CD14-positive monocyte (primary cell): ENCODE measurements at regions not wholly inside any gene's neighbourhood (a gene's known extent, or its start where the extent isn't known, plus 50 kb on each side); places are given as distances from the start of the nearest gene placed in this dataset.

Experiments used
- DNase-seq, 3 donors: peaks; one replicate each; pipeline ENCODE4 v3.0.0-alpha.2; 2011 to 2022
- H2AFZ ChIP-seq: 2 replicates; pipeline ENCODE4 v1.6.0; 2012; ENCODE audit warnings: mild to moderate bottlenecking, low read depth, low read length, inconsistent platforms; ENCODE audit not compliant: insufficient read depth, poor library complexity, severe bottlenecking
- H3K27ac ChIP-seq, 2 donors: 1 replicate in 1 of 2; 2 replicates in 1 of 2; pipeline ENCODE4 v1.5.1; 2012 to 2013; ENCODE audit warnings: low read length in 2 of 2, control low read depth in 1 of 2, inconsistent platforms in 1 of 2, low read depth in 1 of 2, mild to moderate bottlenecking in 1 of 2
- H3K27me3 ChIP-seq, 2 donors: one replicate each; pipeline versions ENCODE4 v1.6.0 to v1.6.1; 2011 to 2013; ENCODE audit warnings: low read length in 2 of 2; ENCODE audit not compliant: control insufficient read depth in 2 of 2, insufficient read depth in 2 of 2
- H3K36me3 ChIP-seq, 2 donors: replicated peaks in 1 of 2; 1 replicate in 1 of 2; 2 replicates in 1 of 2; pipeline versions ENCODE4 v1.5.1 to v1.6.1; 2012 to 2013; ENCODE audit warnings: low read length in 2 of 2, control low read depth in 1 of 2, inconsistent platforms in 1 of 2, mild to moderate bottlenecking in 1 of 2; ENCODE audit not compliant: insufficient read depth in 2 of 2, control insufficient read depth in 1 of 2
- H3K4me1 ChIP-seq, 2 donors: 1 replicate in 1 of 2; 2 replicates in 1 of 2; pipeline versions ENCODE4 v1.5.1 to v1.6.1; 2012 to 2013; ENCODE audit warnings: low read length in 2 of 2, control low read depth in 1 of 2, inconsistent platforms in 1 of 2, mild to moderate bottlenecking in 1 of 2, moderate library complexity in 1 of 2; ENCODE audit not compliant: insufficient read depth in 2 of 2, control insufficient read depth in 1 of 2
- H3K4me2 ChIP-seq: replicated peaks from 2 replicates; pipeline ENCODE3; 2012; ENCODE audit warnings: low read length, moderate library complexity, mild to moderate bottlenecking; ENCODE audit not compliant: poor library complexity, severe bottlenecking; ENCODE audit errors: extremely low read depth
- H3K4me3 ChIP-seq, 3 experiments: fragments of 200-600 bp in 1 of 3; sonication (generic) in 1 of 3; replicated peaks in 1 of 3; 1 replicate in 2 of 3; 2 replicates in 1 of 3; pipeline ENCODE4 v1.5.1; 2011 to 2013; ENCODE audit warnings: low read length in 3 of 3, mild to moderate bottlenecking in 3 of 3, control low read depth in 2 of 3, low read depth in 2 of 3, inconsistent platforms in 1 of 3, moderate library complexity in 1 of 3
- H3K79me2 ChIP-seq: 2 replicates; pipeline ENCODE4 v1.6.0; 2012; ENCODE audit warnings: mild to moderate bottlenecking, control low read depth, inconsistent platforms, low read length, moderate library complexity; ENCODE audit not compliant: insufficient read depth
- H3K9ac ChIP-seq: 2 replicates; pipeline ENCODE4 v1.6.0; 2017; ENCODE audit warnings: low read length, mild to moderate bottlenecking; ENCODE audit not compliant: insufficient read depth, poor library complexity, severe bottlenecking
- H3K9me3 ChIP-seq, 2 donors: replicated peaks in 1 of 2; 1 replicate in 1 of 2; 2 replicates in 1 of 2; pipeline versions ENCODE4 v1.5.1 to v1.6.1; 2012 to 2013; ENCODE audit warnings: low read length in 2 of 2, control low read depth in 1 of 2; ENCODE audit not compliant: control insufficient read depth in 1 of 2, insufficient read depth in 1 of 2
- H4K20me1 ChIP-seq: 2 replicates; pipeline ENCODE4 v1.6.0; 2012; ENCODE audit warnings: mild to moderate bottlenecking, low read length, control low read depth, moderate library complexity; ENCODE audit not compliant: insufficient read depth
- H3K27ac Mint-ChIP-seq, 7 donors: one replicate each; pipeline ENCODE4 v1.8.0; 2020; ENCODE audit warnings: mild to moderate bottlenecking in 7 of 7, mixed read lengths in 7 of 7, moderate library complexity in 6 of 7, inconsistent platforms in 2 of 7
- H3K27me3 Mint-ChIP-seq, 3 donors: one replicate each; pipeline ENCODE4 v1.8.0; 2021 to 2022; ENCODE audit warnings: low read depth in 3 of 3, mild to moderate bottlenecking in 3 of 3, mixed read lengths in 3 of 3, moderate library complexity in 3 of 3, inconsistent platforms in 1 of 3
- H3K36me3 Mint-ChIP-seq, 2 donors: one replicate each; pipeline ENCODE4 v1.8.0; 2020; ENCODE audit warnings: mixed read lengths in 2 of 2, inconsistent platforms in 1 of 2, mild to moderate bottlenecking in 1 of 2
- H3K4me1 Mint-ChIP-seq: one replicate; pipeline ENCODE4 v1.8.0; 2020; ENCODE audit warnings: mild to moderate bottlenecking, mixed read lengths
- H3K4me3 Mint-ChIP-seq, 2 donors: one replicate each; pipeline ENCODE4 v1.8.0; 2020; ENCODE audit warnings: mild to moderate bottlenecking in 2 of 2, mixed read lengths in 2 of 2, moderate library complexity in 1 of 2
- H3K9me3 Mint-ChIP-seq, 7 donors: one replicate each; pipeline ENCODE4 v1.8.0; 2020 to 2022; ENCODE audit warnings: mixed read lengths in 7 of 7, mild to moderate bottlenecking in 6 of 7, moderate library complexity in 6 of 7, inconsistent platforms in 2 of 7
- CTCF ChIP-seq: fragments of 200-600 bp; IDR thresholded peaks from one replicate; pipeline ENCODE4 v1.8.0; 2022; ENCODE audit warnings: antibody characterized with exemption, mild to moderate bottlenecking
- WGBS: methylation state at CpG from one replicate; pipeline ENCODE4 v1.1.5; 2013; ENCODE audit warnings: missing lambda C conversion rate; ENCODE audit not compliant: insufficient coverage; 5-methylcytosine and 5-hydroxymethylcytosine counted together
- intact Hi-C, 2 donors: fragments of 100-400 bp; cut with micrococcal nuclease; formaldehyde crosslinking; loops; one replicate each; pipeline versions ENCODE4 v1.15.0 to v1.15.1; 2023

GRCh38 chr16:55204923-55205322, 119.1 kb upstream of the IRX6 start:
- Mint-ChIP-seq H3K36me3 (no peaks in the 10 kb centered on the region), H3K9me3 (peaks cover 0 to 2% (median 0%) of the 10 kb centered on the region in 7 donors), H3K4me3 (no peak overlapping the region), H3K27me3 (peaks cover 1 to 3% (median 2%) of the 10 kb centered on the region in 3 donors), H3K4me1 (no peaks in the 10 kb centered on the region), H3K27ac (no peak overlapping the region)
- Histone ChIP-seq H3K9ac (no peak overlapping the region), H3K4me2 (no peak overlapping the region), H2AFZ (no peak overlapping the region), H3K4me1 (no peaks in the 10 kb centered on the region), H3K27ac (no peak overlapping the region), H3K36me3 (no peaks in the 10 kb centered on the region), H3K79me2 (no peaks in the 10 kb centered on the region), H3K27me3 (no peaks in the 10 kb centered on the region), H3K4me3 (no peak overlapping the region), H3K9me3 (no peaks in the 10 kb centered on the region), H4K20me1 (no peaks in the 10 kb centered on the region)
- no peak for TF ChIP-seq CTCF
- no peak for DNase-seq
- intact Hi-C loops: no loop called here
- no CpG with 5 or more reads among the region's 2 CpGs for whole genome bisulfite sequencing

- H3K27ac ChIP-seq: no peak overlapping the region
- no peak overlapping the region for H3K4me2 ChIP-seq
- H3K4me3 Mint-ChIP-seq: no peak overlapping the region
- peaks cover 0 to 5% (median 0%) of the 10 kb centered on the region in 3 donors for H3K27me3 Mint-ChIP-seq
- no peaks in the 10 kb centered on the region for H4K20me1 ChIP-seq
- H3K27ac Mint-ChIP-seq: no peak overlapping the region
- no peaks in the 10 kb centered on the region for H3K36me3 ChIP-seq
- no peaks in the 10 kb centered on the region for H3K9me3 ChIP-seq
- H3K27me3 ChIP-seq: no peaks in the 10 kb centered on the region
- DNase-seq: no peak
- H3K4me3 ChIP-seq: no peak overlapping the region
- H3K4me1 Mint-ChIP-seq: no peaks in the 10 kb centered on the region
- H3K36me3 Mint-ChIP-seq: no peaks in the 10 kb centered on the region
- no peak overlapping the region for H3K9ac ChIP-seq
- no peaks in the 10 kb centered on the region for H3K79me2 ChIP-seq
- no peak for TF ChIP-seq CTCF
- no peak overlapping the region for H2AFZ ChIP-seq
- 27% methylated on average over 3 of the region's 7 CpGs for WGBS
- intact Hi-C loops: no loop called here
- H3K4me1 ChIP-seq: no peaks in the 10 kb centered on the region
- peaks cover 0 to 1% (median 0%) of the 10 kb centered on the region in 7 donors for H3K9me3 Mint-ChIP-seq
Observed at GRCh38 chr16:55207693-55208428, 116.1 kb upstream of the IRX6 start.
